ENCODE measurements at regions not wholly inside any gene's neighbourhood (a gene's known extent, or its start where the extent isn't known, plus 50 kb on each side); places are given as distances from the start of the nearest gene placed in this dataset.

DNA sequence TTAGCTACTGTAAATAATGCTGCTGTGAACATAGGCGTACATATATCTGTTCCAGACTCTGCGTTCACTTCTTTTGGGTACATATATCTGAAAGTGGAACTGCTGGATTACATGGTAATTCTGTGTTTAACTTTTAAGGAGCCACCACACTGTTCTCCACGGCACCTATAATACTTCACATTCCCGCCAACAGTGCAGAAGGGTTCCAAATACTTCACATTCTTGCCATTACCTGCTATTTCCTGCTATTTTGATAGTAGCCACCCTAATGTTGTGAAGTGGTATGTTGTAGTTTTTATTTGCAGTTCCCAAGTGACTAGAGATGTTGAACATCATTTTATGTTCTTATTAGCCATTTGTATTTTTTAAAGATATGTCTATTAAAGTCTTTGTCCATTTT is 377.4 kb upstream of the SLC10A2 start:
- Histone ChIP-seq H3K27me3 (no peaks in the 10 kb centered on the region), H3K4me1 (no peaks in the 10 kb centered on the region), H3K4me3 (no peak overlapping the region), H3K9me3 (no peaks in the 10 kb centered on the region), H3K36me3 (no peaks in the 10 kb centered on the region), H3K27ac (no peak overlapping the region)
- TF ChIP-seq, protein P1, sequence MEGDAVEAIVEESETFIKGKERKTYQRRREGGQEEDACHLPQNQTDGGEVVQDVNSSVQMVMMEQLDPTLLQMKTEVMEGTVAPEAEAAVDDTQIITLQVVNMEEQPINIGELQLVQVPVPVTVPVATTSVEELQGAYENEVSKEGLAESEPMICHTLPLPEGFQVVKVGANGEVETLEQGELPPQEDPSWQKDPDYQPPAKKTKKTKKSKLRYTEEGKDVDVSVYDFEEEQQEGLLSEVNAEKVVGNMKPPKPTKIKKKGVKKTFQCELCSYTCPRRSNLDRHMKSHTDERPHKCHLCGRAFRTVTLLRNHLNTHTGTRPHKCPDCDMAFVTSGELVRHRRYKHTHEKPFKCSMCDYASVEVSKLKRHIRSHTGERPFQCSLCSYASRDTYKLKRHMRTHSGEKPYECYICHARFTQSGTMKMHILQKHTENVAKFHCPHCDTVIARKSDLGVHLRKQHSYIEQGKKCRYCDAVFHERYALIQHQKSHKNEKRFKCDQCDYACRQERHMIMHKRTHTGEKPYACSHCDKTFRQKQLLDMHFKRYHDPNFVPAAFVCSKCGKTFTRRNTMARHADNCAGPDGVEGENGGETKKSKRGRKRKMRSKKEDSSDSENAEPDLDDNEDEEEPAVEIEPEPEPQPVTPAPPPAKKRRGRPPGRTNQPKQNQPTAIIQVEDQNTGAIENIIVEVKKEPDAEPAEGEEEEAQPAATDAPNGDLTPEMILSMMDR (IDR thresholded peaks at IDR 0.05) = no peak
- intact Hi-C loops (cut with DNase I; ENCODE audit: low total_unique reads) = no loop called here
- no peak for DNase-seq

DNA sequence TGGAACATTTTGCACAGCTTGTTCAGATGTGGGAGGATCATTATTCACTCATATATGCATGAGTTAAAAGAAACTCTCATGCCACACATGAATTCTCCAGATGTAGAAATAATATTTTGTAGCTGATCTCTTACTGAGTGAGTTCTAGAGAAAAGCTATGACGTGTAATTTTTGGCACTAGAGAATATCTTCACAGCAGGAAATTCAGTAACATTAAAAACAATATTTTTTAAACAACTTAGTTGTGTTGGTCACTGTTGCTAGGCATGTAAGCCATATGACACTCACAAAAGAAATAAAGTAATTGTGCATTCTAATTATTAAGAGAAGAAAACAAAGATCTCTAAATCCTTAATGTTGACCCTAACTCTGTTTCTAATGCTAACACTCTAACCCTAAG is 371.4 kb upstream of the SLC10A2 start:
- intact Hi-C loops (cut with DNase I; ENCODE audit: low total_unique reads) = no loop called here
- Histone ChIP-seq H3K4me1 (no peaks in the 10 kb centered on the region), H3K9me3 (no peaks in the 10 kb centered on the region), H3K27me3 (no peaks in the 10 kb centered on the region), H3K36me3 (no peaks in the 10 kb centered on the region), H3K27ac (no peak overlapping the region), H3K4me3 (no peak overlapping the region)
- TF ChIP-seq, protein P1 (IDR thresholded peaks at IDR 0.05) = no peak
- TF ChIP-seq POLR2A (IDR thresholded peaks at IDR 0.05) = no peak
- no peak for DNase-seq

DNA sequence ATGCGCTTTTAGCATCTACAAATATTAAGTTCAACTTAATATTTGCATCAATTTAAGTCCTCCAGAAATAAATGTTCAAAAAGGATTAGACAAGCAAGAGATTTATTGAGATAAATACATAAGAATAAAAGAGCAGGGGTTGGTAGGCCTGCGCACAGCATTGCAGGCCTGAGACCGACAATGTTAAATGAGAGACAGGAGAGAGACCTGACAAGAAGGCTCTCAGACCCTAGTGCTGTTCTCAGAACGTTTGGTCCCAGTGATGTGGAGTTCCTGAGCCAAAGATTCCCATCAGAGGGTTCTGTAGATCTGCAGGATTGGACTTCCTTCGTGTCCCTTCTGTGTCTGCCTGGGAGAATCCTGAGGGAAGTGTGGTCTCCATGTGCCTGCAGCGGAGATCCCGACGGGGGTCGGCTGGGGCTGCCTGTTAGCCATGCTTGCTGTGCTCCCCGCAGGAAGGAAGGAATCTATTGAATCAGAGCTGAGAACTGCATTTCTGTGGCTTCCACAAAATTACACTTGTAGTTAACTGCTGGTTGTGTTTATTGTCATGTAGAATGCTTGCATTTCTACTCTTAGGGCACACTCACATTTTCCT is 369.9 kb upstream of the SLC10A2 start:
- TF ChIP-seq POLR2A (IDR thresholded peaks at IDR 0.05) = no peak
- TF ChIP-seq, protein P1 (IDR thresholded peaks at IDR 0.05) = no peak
- Histone ChIP-seq H3K9me3 (no peaks in the 10 kb centered on the region), H3K36me3 (no peaks in the 10 kb centered on the region), H3K27ac (no peak overlapping the region), H3K4me1 (no peaks in the 10 kb centered on the region), H3K27me3 (no peaks in the 10 kb centered on the region), H3K4me3 (no peak overlapping the region)
- DNase-seq = no peak
- intact Hi-C loops (cut with DNase I; ENCODE audit: low total_unique reads) = no loop called here

DNA sequence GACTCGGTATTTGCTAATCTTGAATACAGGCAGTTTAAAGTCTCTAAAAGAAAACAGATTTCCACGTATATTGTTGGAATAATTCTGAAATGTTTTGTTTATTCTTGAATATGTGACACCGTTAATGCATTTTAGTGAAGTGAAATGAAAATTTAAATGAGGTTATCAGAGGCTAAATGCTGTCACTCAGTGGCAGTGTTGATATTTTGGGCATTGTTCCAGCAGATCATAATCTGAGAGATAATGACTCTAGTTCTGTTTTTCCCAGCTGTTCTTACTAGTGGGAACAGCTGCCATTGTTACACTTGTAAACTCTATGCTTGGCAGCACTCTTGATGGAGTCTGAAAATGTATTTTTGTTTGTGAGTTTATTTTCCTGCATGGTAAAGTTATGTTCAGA is 365.6 kb upstream of the SLC10A2 start:
- Histone ChIP-seq H3K9me3 (no peaks in the 10 kb centered on the region), H3K4me3 (no peak overlapping the region), H3K27me3 (no peaks in the 10 kb centered on the region), H3K4me1 (no peaks in the 10 kb centered on the region), H3K27ac (no peak overlapping the region), H3K36me3 (no peaks in the 10 kb centered on the region)
- no peak for TF ChIP-seq POLR2A (IDR thresholded peaks at IDR 0.05)
- TF ChIP-seq, protein P1 (IDR thresholded peaks at IDR 0.05) = no peak
- DNase-seq = no peak
- intact Hi-C loops (cut with DNase I; ENCODE audit: low total_unique reads) = no loop called here

DNA sequence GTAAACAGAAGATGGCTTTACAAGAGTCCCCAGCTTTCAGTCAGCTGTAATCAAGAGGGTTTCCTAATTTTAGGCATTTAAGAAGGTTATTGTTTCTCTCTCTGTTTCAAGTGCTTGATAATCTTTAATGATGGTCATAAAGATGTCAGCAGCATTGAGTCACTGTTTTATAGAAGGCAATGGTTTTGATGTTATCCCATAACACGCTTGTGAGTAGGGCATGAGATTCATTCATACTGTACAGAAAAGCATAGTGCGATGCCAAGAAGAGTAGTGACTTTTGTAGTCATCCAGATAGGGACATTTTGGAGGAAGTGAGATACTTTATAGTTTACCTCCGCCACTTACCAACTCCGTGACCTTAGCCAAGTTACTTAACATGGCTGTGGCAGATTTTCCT is 364.2 kb upstream of the SLC10A2 start:
- no peak overlapping the region for H3K4me3 ChIP-seq
- H3K9me3 ChIP-seq = no peaks in the 10 kb centered on the region
- no peak for DNase-seq
- no peak overlapping the region for H3K27ac ChIP-seq
- TF ChIP-seq, protein P1 (IDR thresholded peaks at IDR 0.05) = no peak
- no peaks in the 10 kb centered on the region for H3K36me3 ChIP-seq
- H3K27me3 ChIP-seq = no peaks in the 10 kb centered on the region
- intact Hi-C loops (cut with DNase I; ENCODE audit: low total_unique reads) = no loop called here
- H3K4me1 ChIP-seq = no peaks in the 10 kb centered on the region
